H9 (cell line): ENCODE measurements at regions not wholly inside any gene's neighbourhood (a gene's known extent, or its start where the extent isn't known, plus 50 kb on each side); places are given as distances from the start of the nearest gene placed in this dataset.

ENCODE experiments used
- DNase-seq: peaks from one replicate; pipeline ENCODE4 v3.0.0-alpha.2; 2017
- H2AFZ ChIP-seq: one replicate; pipeline ENCODE4 v1.6.1; 2013; ENCODE audit warnings: mild to moderate bottlenecking, low read length, control low read depth, moderate library complexity
- H2AK5ac ChIP-seq: 2 replicates; pipeline ENCODE4 v1.6.1; 2013; ENCODE audit warnings: low read length, control low read depth, mixed read lengths; ENCODE audit not compliant: insufficient read length
- H2BK120ac ChIP-seq: one replicate; pipeline ENCODE4 v1.6.1; 2013; ENCODE audit warnings: low read depth, mild to moderate bottlenecking, low read length, control low read depth, inconsistent platforms; ENCODE audit not compliant: poor library complexity, severe bottlenecking
- H2BK12ac ChIP-seq: 2 replicates; pipeline ENCODE4 v1.6.1; 2013; ENCODE audit warnings: low read length, control low read depth, mixed read lengths, low read depth; ENCODE audit not compliant: insufficient read length
- H2BK15ac ChIP-seq: 2 replicates; pipeline ENCODE4 v1.6.1; 2013; ENCODE audit warnings: low read depth, low read length, control low read depth
- H2BK20ac ChIP-seq: one replicate; pipeline ENCODE4 v1.6.1; 2013; ENCODE audit warnings: low read depth, mild to moderate bottlenecking, low read length, control low read depth, inconsistent platforms; ENCODE audit not compliant: poor library complexity, severe bottlenecking
- H2BK5ac ChIP-seq: 2 replicates; pipeline ENCODE4 v1.6.1; 2013; ENCODE audit warnings: low read length, control low read depth, mixed read lengths; ENCODE audit not compliant: insufficient read length
- H3K14ac ChIP-seq: 2 replicates; pipeline ENCODE4 v1.6.1; 2013; ENCODE audit warnings: low read length, control low read depth; ENCODE audit not compliant: insufficient read depth
- H3K18ac ChIP-seq: 2 replicates; pipeline ENCODE4 v1.6.1; 2013; ENCODE audit warnings: low read depth, mild to moderate bottlenecking, mixed read lengths, low read length, control low read depth; ENCODE audit not compliant: insufficient read length
- H3K23ac ChIP-seq: 2 replicates; pipeline ENCODE4 v1.6.1; 2013; ENCODE audit warnings: low read length, control low read depth, mixed read lengths, low read depth; ENCODE audit not compliant: insufficient read length
- H3K23me2 ChIP-seq: 2 replicates; pipeline ENCODE4 v1.6.1; 2013; ENCODE audit warnings: low read depth, mild to moderate bottlenecking, mixed read lengths, low read length, control low read depth; ENCODE audit not compliant: insufficient read length, poor library complexity, severe bottlenecking
- H3K27ac ChIP-seq: 2 replicates; pipeline ENCODE4 v1.5.1; 2013; ENCODE audit warnings: low read length, control low read depth, mixed read lengths, low read depth; ENCODE audit not compliant: insufficient read length
- H3K27me3 ChIP-seq: 2 replicates; pipeline ENCODE4 v1.6.1; 2013; ENCODE audit warnings: low read length, control low read depth, inconsistent platforms; ENCODE audit not compliant: insufficient read depth
- H3K4ac ChIP-seq: 2 replicates; pipeline ENCODE4 v1.6.1; 2013; ENCODE audit warnings: low read depth, mild to moderate bottlenecking, control low read depth, inconsistent platforms, low read length, moderate library complexity
- H3K4me1 ChIP-seq: 2 replicates; pipeline ENCODE4 v1.6.1; 2013; ENCODE audit warnings: low read length, control low read depth, inconsistent platforms; ENCODE audit not compliant: insufficient read depth
- H3K4me2 ChIP-seq: 2 replicates; pipeline ENCODE4 v1.6.1; 2013; ENCODE audit warnings: low read length, control low read depth, mixed read lengths; ENCODE audit not compliant: insufficient read length, insufficient read depth
- H3K56ac ChIP-seq: 2 replicates; pipeline ENCODE4 v1.6.1; 2013; ENCODE audit warnings: low read depth, mild to moderate bottlenecking, mixed read lengths, low read length, control low read depth; ENCODE audit not compliant: insufficient read length
- H3K79me1 ChIP-seq: 2 replicates; pipeline ENCODE4 v1.6.1; 2013; ENCODE audit warnings: low read depth, mild to moderate bottlenecking, moderate library complexity, low read length, control low read depth, inconsistent platforms; ENCODE audit not compliant: insufficient read depth, poor library complexity, severe bottlenecking
- H3K79me2 ChIP-seq: 2 replicates; pipeline ENCODE4 v1.6.1; 2013; ENCODE audit warnings: low read length, control low read depth, inconsistent platforms; ENCODE audit not compliant: insufficient read depth
- H3K9ac ChIP-seq: 2 replicates; pipeline ENCODE4 v1.6.1; 2013; ENCODE audit warnings: low read length, control low read depth, mixed read lengths; ENCODE audit not compliant: insufficient read length; ENCODE audit errors: extremely low read depth
- H3K9me3 ChIP-seq: one replicate; pipeline ENCODE4 v1.6.1; 2013; ENCODE audit warnings: low read depth, low read length, inconsistent platforms; ENCODE audit not compliant: control insufficient read depth
- H3T11ph ChIP-seq: one replicate; pipeline ENCODE4 v1.6.1; 2013; ENCODE audit warnings: mild to moderate bottlenecking, low read length, control low read depth, inconsistent platforms
- H4K20me1 ChIP-seq: one replicate; pipeline ENCODE4 v1.6.1; 2013; ENCODE audit not compliant: control insufficient read depth, insufficient read length, insufficient read depth
- H4K5ac ChIP-seq: 2 replicates; pipeline ENCODE4 v1.6.1; 2013; ENCODE audit warnings: low read depth, mild to moderate bottlenecking, mixed read lengths, low read length, control low read depth; ENCODE audit not compliant: insufficient read length
- H4K8ac ChIP-seq: replicated peaks from 2 replicates; pipeline ENCODE4 v1.6.1; 2013; ENCODE audit warnings: low read length, control low read depth, mixed read lengths, low read depth; ENCODE audit not compliant: insufficient read length
- H4K91ac ChIP-seq: 2 replicates; pipeline ENCODE4 v1.6.1; 2013; ENCODE audit warnings: low read depth, mild to moderate bottlenecking, moderate library complexity, mixed read lengths, low read length, control low read depth; ENCODE audit not compliant: insufficient read length
- H3K27ac Mint-ChIP-seq, 3 experiments: 2 replicates in 2 of 3; 3 replicates in 1 of 3; pipeline ENCODE4 v1.8.0; 2020 to 2021; ENCODE audit warnings: mixed read lengths in 3 of 3, mild to moderate bottlenecking in 1 of 3, moderate library complexity in 1 of 3
- H3K27me3 Mint-ChIP-seq: 2 replicates; pipeline ENCODE4 v1.8.0; 2021; ENCODE audit warnings: low read depth, mild to moderate bottlenecking, moderate library complexity, mixed read lengths
- H3K36me3 Mint-ChIP-seq, 3 experiments: 2 replicates in 2 of 3; 3 replicates in 1 of 3; pipeline ENCODE4 v1.8.0; 2020 to 2021; ENCODE audit warnings: low read depth in 3 of 3, mixed read lengths in 3 of 3; ENCODE audit not compliant: insufficient read depth in 1 of 3
- H3K4me1 Mint-ChIP-seq, 2 experiments: 2 replicates each; pipeline ENCODE4 v1.8.0; 2020; ENCODE audit warnings: mixed read lengths in 2 of 2
- H3K4me3 Mint-ChIP-seq, 2 experiments: 2 replicates in 1 of 2; 3 replicates in 1 of 2; pipeline ENCODE4 v1.8.0; 2020 to 2021; ENCODE audit warnings: mild to moderate bottlenecking in 2 of 2, mixed read lengths in 2 of 2, moderate library complexity in 1 of 2
- H3K9me3 Mint-ChIP-seq, 2 experiments: 2 replicates in 1 of 2; 3 replicates in 1 of 2; pipeline ENCODE4 v1.8.0; 2020; ENCODE audit warnings: mild to moderate bottlenecking in 2 of 2, mixed read lengths in 2 of 2, moderate library complexity in 1 of 2
- WGBS: extraction: QIAGEN DNeasy Blood & Tissue Kit; methylation state at CpG from one replicate; pipeline ENCODE4 v1.1.7; 2013; ENCODE audit warnings: missing lambda C conversion rate, low lambda C conversion rate, mixed read lengths; ENCODE audit not compliant: insufficient read length; ENCODE audit errors: extremely low coverage; 5-methylcytosine and 5-hydroxymethylcytosine counted together
- TF ChIP-seq, protein P1 (sequence below): fragments of 200-600 bp; sonication (generic); conservative IDR thresholded peaks from 3 replicates; pipeline ENCODE4 v1.8.0; 2021; ENCODE audit warnings: antibody characterized with exemption, mild to moderate bottlenecking

DNA sequence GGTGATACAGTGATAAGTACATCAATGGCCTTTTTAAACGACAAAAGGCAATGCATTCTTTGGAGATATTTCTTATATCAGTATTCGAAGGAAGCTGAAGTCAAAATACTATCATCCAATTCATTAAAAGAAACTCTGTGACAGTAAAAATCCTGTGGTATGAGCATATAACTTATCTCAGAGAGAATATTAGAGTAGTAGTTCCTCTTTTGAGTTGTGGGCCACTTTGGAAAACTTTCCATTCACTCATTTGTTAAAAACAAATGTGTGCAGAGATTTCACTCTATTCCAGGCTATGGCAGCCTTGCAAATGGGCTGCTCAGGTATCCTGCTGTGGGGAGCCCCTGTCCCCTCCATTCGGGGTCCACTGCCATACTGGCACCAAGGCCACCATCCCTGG, 55.3 kb upstream of the ZNF438 start:
- H3K36me3 Mint-ChIP-seq: no peaks in the 10 kb centered on the region
- Histone ChIP-seq H2BK5ac (no peak overlapping the region), H3K27ac (no peak overlapping the region), H3K4me1 (no peaks in the 10 kb centered on the region), H2BK12ac (no peak overlapping the region), H2BK20ac (no peak overlapping the region), H3K4ac (no peak overlapping the region), H4K5ac (no peak overlapping the region), H3K4me2 (no peak overlapping the region), H3K14ac (no peak overlapping the region), H2AFZ (no peak overlapping the region), H2AK5ac (no peak overlapping the region), H3K79me2 (no peaks in the 10 kb centered on the region), H3T11ph (no peak overlapping the region), H3K18ac (no peak overlapping the region), H4K20me1 (no peaks in the 10 kb centered on the region), H3K27me3 (no peaks in the 10 kb centered on the region), H4K91ac (no peak overlapping the region), H2BK120ac (no peak overlapping the region), H3K23ac (no peak overlapping the region), H3K23me2 (no peaks in the 10 kb centered on the region), H2BK15ac (no peak overlapping the region), H3K9ac (no peak overlapping the region), H4K8ac (no peak overlapping the region), H3K56ac (no peak overlapping the region), H3K79me1 (no peaks in the 10 kb centered on the region), H3K9me3 (no peaks in the 10 kb centered on the region)
- no CpG with 5 or more reads among the region's 3 CpGs for WGBS
- TF ChIP-seq, protein P1, sequence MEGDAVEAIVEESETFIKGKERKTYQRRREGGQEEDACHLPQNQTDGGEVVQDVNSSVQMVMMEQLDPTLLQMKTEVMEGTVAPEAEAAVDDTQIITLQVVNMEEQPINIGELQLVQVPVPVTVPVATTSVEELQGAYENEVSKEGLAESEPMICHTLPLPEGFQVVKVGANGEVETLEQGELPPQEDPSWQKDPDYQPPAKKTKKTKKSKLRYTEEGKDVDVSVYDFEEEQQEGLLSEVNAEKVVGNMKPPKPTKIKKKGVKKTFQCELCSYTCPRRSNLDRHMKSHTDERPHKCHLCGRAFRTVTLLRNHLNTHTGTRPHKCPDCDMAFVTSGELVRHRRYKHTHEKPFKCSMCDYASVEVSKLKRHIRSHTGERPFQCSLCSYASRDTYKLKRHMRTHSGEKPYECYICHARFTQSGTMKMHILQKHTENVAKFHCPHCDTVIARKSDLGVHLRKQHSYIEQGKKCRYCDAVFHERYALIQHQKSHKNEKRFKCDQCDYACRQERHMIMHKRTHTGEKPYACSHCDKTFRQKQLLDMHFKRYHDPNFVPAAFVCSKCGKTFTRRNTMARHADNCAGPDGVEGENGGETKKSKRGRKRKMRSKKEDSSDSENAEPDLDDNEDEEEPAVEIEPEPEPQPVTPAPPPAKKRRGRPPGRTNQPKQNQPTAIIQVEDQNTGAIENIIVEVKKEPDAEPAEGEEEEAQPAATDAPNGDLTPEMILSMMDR: no peak
- no peaks in the 10 kb centered on the region for H3K27me3 Mint-ChIP-seq
- no peaks in the 10 kb centered on the region for H3K9me3 Mint-ChIP-seq
- H3K4me1 Mint-ChIP-seq: peaks cover 8 to 12% of the 10 kb centered on the region in 2 experiments
- H3K4me3 Mint-ChIP-seq: no peak overlapping the region
- DNase-seq: no peak
- H3K27ac Mint-ChIP-seq: no peak overlapping the region
